SK-N-SH treated with all-trans-retinoic acid at 6 μM for 48 hours (cell line): ENCODE measurements at regions not wholly inside any gene's neighbourhood (a gene's known extent, or its start where the extent isn't known, plus 50 kb on each side); places are given as distances from the start of the nearest gene placed in this dataset.
A peak's percentile ranks its signal among the peaks of the same experiment; 100 is the strongest.

Experiments used
- ATAC-seq: fragments of 200-7000 bp; cut with Tn5 transposase; 3 replicates; pipeline ENCODE4 v1.9.1; 2020; ENCODE audit warnings: mild to moderate bottlenecking, moderate library complexity
- ARNTL ChIP-seq: fragments of 450-650 bp; formaldehyde crosslinking; IDR thresholded peaks from 2 replicates; pipeline ENCODE4 v1.5.0; 2020; ENCODE audit warnings: low read depth, mild to moderate bottlenecking, moderate library complexity, borderline replicate concordance
- BACH2 ChIP-seq: fragments of 250-450 bp; sonication (Bioruptor Pico); IDR thresholded peaks from 2 replicates; pipeline ENCODE4 v1.9.0; 2021; ENCODE audit warnings: mild to moderate bottlenecking, borderline replicate concordance
- CSDC2 ChIP-seq: fragments of 250-450 bp; sonication (Bioruptor Pico); IDR thresholded peaks from 2 replicates; pipeline ENCODE4 v1.5.0; 2020; ENCODE audit warnings: mild to moderate bottlenecking, moderate library complexity
- ESRRG ChIP-seq: fragments of 250-450 bp; sonication (Bioruptor Pico); IDR thresholded peaks from 2 replicates; pipeline ENCODE4 v1.6.1; 2021; ENCODE audit warnings: mild to moderate bottlenecking
- GLIS3 ChIP-seq: fragments of 250-450 bp; sonication (Bioruptor Pico); IDR thresholded peaks from 2 replicates; pipeline ENCODE4 v1.5.0; 2020; ENCODE audit warnings: mild to moderate bottlenecking, moderate library complexity
- ISL1 ChIP-seq: fragments of 250-450 bp; sonication (Bioruptor Pico); IDR thresholded peaks from 2 replicates; pipeline ENCODE4 v2.1.2; 2022; ENCODE audit warnings: mild to moderate bottlenecking, moderate library complexity
- OSR1 ChIP-seq: fragments of 250-450 bp; sonication (Bioruptor Pico); IDR thresholded peaks from 2 replicates; pipeline ENCODE4 v1.8.0; 2022; ENCODE audit warnings: moderate library complexity, mild to moderate bottlenecking, inconsistent platforms
- PPARA ChIP-seq: fragments of 250-450 bp; sonication (Bioruptor Pico); IDR thresholded peaks from 2 replicates; pipeline ENCODE4 v1.5.0; 2020; ENCODE audit warnings: mild to moderate bottlenecking, borderline replicate concordance
- RARB ChIP-seq: fragments of 250-450 bp; sonication (Bioruptor Pico); IDR thresholded peaks from 2 replicates; pipeline ENCODE4 v1.8.0; 2021; ENCODE audit warnings: mild to moderate bottlenecking, moderate library complexity
- SNAI2 ChIP-seq: fragments of 250-450 bp; sonication (Bioruptor Pico); IDR thresholded peaks from 2 replicates; pipeline ENCODE4 v1.5.0; 2020; ENCODE audit warnings: mild to moderate bottlenecking, moderate library complexity
- TCF4 ChIP-seq: fragments of 250-450 bp; sonication (Bioruptor Pico); IDR thresholded peaks from 2 replicates; pipeline ENCODE4 v1.8.0; 2021; ENCODE audit warnings: mild to moderate bottlenecking, moderate library complexity, borderline replicate concordance
- TOX ChIP-seq: fragments of 250-450 bp; sonication (Bioruptor Pico); IDR thresholded peaks from 2 replicates; pipeline ENCODE4 v1.8.0; 2021; ENCODE audit warnings: mild to moderate bottlenecking, moderate library complexity, borderline replicate concordance
- ZC3H10 ChIP-seq: fragments of 250-450 bp; sonication (Bioruptor Pico); IDR thresholded peaks from 2 replicates; pipeline ENCODE4 v1.5.1; 2021; ENCODE audit warnings: mild to moderate bottlenecking, moderate library complexity
- ZFP3 ChIP-seq: fragments of 250-450 bp; sonication (Bioruptor Pico); IDR thresholded peaks from 2 replicates; pipeline ENCODE4 v1.5.0; 2020; ENCODE audit warnings: mild to moderate bottlenecking, moderate library complexity
- ZFP30 ChIP-seq: fragments of 450-650 bp; formaldehyde crosslinking; IDR thresholded peaks from 2 replicates; pipeline ENCODE4 v1.5.0; 2022; ENCODE audit warnings: mild to moderate bottlenecking, moderate library complexity
- ZNF565 ChIP-seq: fragments of 450-650 bp; formaldehyde crosslinking; conservative IDR thresholded peaks from 2 replicates; pipeline ENCODE4 v1.5.0; 2020; ENCODE audit warnings: low read depth, mild to moderate bottlenecking, moderate library complexity
- ZNF70 ChIP-seq: fragments of 450-650 bp; formaldehyde crosslinking; IDR thresholded peaks from 2 replicates; pipeline ENCODE4 v1.5.0; 2020; ENCODE audit warnings: mild to moderate bottlenecking, moderate library complexity
- ZNF8 ChIP-seq: fragments of 450-650 bp; formaldehyde crosslinking; IDR thresholded peaks from 2 replicates; pipeline ENCODE4 v1.5.0; 2020; ENCODE audit warnings: mild to moderate bottlenecking, moderate library complexity
- TF ChIP-seq, protein P1 (sequence below): fragments of 250-450 bp; sonication (Bioruptor Pico); IDR thresholded peaks from 2 replicates; pipeline ENCODE4 v1.5.1; 2020; ENCODE audit warnings: low read depth, mild to moderate bottlenecking, moderate library complexity
- TF ChIP-seq, protein P2 (sequence below): fragments of 250-450 bp; sonication (Bioruptor Pico); IDR thresholded peaks from 2 replicates; pipeline ENCODE4 v1.5.0; 2020; ENCODE audit warnings: mild to moderate bottlenecking, moderate library complexity
- TF ChIP-seq, protein P3 (sequence below): fragments of 250-450 bp; sonication (Bioruptor Pico); IDR thresholded peaks from 2 replicates; pipeline ENCODE4 v1.8.0; 2020; ENCODE audit warnings: mild to moderate bottlenecking, moderate library complexity, borderline replicate concordance
- TF ChIP-seq, protein P4 (sequence below): fragments of 250-450 bp; sonication (Bioruptor Pico); IDR thresholded peaks from 2 replicates; pipeline ENCODE4 v1.8.0; 2021; ENCODE audit warnings: low read depth, mild to moderate bottlenecking, moderate library complexity, borderline replicate concordance
- TF ChIP-seq, protein P5 (sequence below): fragments of 250-450 bp; sonication (Bioruptor Pico); IDR thresholded peaks from 2 replicates; pipeline ENCODE4 v1.5.1; 2021; ENCODE audit warnings: mild to moderate bottlenecking, moderate library complexity

DNA sequence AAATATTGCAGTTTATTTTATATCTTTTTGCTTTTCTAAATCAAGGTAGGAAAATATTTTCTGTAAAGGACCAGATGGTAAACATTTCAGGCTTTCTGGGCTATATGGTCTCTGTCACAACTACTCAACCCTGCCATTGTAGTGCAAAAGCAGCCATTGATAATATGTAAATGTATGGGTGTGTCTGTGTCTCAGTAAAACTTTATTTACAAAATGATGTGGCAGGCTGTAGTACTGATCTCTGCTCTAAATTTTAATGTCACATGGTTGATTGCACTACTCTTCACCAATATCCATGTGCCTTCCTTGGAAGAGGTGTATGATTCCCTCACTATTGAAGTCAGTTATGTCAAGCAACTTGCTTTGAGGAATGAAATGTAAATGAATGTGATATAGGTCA, 175.0 kb downstream of the GOLIM4 start:
- ATAC-seq, result no peak
- TF ChIP-seq ZC3H10 (CRISPR knock-in tag) (no peak), PPARA (CRISPR knock-in tag) (no peak), ZNF70 (CRISPR knock-in tag) (no peak), ZNF8 (CRISPR knock-in tag) (no peak), RARB (CRISPR knock-in tag) (no peak), TCF4 (CRISPR knock-in tag) (no peak)
- TF ChIP-seq, protein P1, sequence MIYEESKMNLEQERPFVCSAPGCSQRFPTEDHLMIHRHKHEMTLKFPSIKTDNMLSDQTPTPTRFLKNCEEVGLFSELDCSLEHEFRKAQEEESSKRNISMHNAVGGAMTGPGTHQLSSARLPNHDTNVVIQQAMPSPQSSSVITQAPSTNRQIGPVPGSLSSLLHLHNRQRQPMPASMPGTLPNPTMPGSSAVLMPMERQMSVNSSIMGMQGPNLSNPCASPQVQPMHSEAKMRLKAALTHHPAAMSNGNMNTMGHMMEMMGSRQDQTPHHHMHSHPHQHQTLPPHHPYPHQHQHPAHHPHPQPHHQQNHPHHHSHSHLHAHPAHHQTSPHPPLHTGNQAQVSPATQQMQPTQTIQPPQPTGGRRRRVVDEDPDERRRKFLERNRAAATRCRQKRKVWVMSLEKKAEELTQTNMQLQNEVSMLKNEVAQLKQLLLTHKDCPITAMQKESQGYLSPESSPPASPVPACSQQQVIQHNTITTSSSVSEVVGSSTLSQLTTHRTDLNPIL (CRISPR knock-in tag), result no peak
- TF ChIP-seq, all 23 proteins: peak for 0

DNA sequence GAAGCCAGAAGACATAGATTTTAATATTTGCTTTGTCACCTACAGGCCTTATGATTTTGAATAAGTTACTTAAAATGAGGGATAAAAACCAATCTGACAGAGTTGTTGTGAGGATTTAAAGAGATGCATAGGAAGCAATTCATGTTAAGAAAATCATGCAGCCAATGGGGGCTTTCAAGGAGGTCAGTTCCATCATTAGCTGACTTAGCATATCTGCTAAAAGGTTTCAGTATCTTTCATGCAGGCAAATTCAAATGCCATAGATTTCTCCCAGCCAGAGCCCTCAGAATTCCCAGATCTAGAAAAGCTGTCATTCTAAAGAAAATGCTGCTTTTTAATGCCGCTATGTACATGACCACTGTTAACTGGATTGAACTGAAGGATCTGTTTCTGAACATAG, 176.1 kb downstream of the GOLIM4 start:
- no peak for TF ChIP-seq PPARA (CRISPR knock-in tag)
- no peak for TF ChIP-seq ZNF8 (CRISPR knock-in tag)
- no peak for TF ChIP-seq CSDC2 (CRISPR knock-in tag)
- TF ChIP-seq, protein P2, sequence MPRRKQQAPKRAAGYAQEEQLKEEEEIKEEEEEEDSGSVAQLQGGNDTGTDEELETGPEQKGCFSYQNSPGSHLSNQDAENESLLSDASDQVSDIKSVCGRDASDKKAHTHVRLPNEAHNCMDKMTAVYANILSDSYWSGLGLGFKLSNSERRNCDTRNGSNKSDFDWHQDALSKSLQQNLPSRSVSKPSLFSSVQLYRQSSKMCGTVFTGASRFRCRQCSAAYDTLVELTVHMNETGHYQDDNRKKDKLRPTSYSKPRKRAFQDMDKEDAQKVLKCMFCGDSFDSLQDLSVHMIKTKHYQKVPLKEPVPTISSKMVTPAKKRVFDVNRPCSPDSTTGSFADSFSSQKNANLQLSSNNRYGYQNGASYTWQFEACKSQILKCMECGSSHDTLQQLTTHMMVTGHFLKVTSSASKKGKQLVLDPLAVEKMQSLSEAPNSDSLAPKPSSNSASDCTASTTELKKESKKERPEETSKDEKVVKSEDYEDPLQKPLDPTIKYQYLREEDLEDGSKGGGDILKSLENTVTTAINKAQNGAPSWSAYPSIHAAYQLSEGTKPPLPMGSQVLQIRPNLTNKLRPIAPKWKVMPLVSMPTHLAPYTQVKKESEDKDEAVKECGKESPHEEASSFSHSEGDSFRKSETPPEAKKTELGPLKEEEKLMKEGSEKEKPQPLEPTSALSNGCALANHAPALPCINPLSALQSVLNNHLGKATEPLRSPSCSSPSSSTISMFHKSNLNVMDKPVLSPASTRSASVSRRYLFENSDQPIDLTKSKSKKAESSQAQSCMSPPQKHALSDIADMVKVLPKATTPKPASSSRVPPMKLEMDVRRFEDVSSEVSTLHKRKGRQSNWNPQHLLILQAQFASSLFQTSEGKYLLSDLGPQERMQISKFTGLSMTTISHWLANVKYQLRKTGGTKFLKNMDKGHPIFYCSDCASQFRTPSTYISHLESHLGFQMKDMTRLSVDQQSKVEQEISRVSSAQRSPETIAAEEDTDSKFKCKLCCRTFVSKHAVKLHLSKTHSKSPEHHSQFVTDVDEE (CRISPR knock-in tag), result no peak
- no peak for TF ChIP-seq ISL1
- no peak for TF ChIP-seq RARB (CRISPR knock-in tag)
- no peak for TF ChIP-seq ZFP3
- TF ChIP-seq ZNF565 (CRISPR knock-in tag), result no peak
- TF ChIP-seq ESRRG (CRISPR knock-in tag), result no peak
- TF ChIP-seq GLIS3 (CRISPR knock-in tag), result no peak
- no peak for TF ChIP-seq BACH2 (CRISPR knock-in tag)
- TF ChIP-seq, protein P3, sequence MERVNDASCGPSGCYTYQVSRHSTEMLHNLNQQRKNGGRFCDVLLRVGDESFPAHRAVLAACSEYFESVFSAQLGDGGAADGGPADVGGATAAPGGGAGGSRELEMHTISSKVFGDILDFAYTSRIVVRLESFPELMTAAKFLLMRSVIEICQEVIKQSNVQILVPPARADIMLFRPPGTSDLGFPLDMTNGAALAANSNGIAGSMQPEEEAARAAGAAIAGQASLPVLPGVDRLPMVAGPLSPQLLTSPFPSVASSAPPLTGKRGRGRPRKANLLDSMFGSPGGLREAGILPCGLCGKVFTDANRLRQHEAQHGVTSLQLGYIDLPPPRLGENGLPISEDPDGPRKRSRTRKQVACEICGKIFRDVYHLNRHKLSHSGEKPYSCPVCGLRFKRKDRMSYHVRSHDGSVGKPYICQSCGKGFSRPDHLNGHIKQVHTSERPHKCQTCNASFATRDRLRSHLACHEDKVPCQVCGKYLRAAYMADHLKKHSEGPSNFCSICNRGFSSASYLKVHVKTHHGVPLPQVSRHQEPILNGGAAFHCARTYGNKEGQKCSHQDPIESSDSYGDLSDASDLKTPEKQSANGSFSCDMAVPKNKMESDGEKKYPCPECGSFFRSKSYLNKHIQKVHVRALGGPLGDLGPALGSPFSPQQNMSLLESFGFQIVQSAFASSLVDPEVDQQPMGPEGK, result no peak
- no peak for TF ChIP-seq TCF4 (CRISPR knock-in tag)
- TF ChIP-seq, protein P4, sequence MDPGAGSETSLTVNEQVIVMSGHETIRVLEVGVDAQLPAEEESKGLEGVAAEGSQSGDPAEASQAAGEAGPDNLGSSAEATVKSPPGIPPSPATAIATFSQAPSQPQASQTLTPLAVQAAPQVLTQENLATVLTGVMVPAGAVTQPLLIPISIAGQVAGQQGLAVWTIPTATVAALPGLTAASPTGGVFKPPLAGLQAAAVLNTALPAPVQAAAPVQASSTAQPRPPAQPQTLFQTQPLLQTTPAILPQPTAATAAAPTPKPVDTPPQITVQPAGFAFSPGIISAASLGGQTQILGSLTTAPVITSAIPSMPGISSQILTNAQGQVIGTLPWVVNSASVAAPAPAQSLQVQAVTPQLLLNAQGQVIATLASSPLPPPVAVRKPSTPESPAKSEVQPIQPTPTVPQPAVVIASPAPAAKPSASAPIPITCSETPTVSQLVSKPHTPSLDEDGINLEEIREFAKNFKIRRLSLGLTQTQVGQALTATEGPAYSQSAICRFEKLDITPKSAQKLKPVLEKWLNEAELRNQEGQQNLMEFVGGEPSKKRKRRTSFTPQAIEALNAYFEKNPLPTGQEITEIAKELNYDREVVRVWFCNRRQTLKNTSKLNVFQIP (CRISPR knock-in tag), result no peak
- TF ChIP-seq SNAI2 (CRISPR knock-in tag), result no peak
- TF ChIP-seq ZFP30 (CRISPR knock-in tag), result no peak
- TF ChIP-seq ARNTL, result no peak
- TF ChIP-seq OSR1 (CRISPR knock-in tag), result no peak
- no peak for TF ChIP-seq TOX (CRISPR knock-in tag)
- TF ChIP-seq, protein P5, sequence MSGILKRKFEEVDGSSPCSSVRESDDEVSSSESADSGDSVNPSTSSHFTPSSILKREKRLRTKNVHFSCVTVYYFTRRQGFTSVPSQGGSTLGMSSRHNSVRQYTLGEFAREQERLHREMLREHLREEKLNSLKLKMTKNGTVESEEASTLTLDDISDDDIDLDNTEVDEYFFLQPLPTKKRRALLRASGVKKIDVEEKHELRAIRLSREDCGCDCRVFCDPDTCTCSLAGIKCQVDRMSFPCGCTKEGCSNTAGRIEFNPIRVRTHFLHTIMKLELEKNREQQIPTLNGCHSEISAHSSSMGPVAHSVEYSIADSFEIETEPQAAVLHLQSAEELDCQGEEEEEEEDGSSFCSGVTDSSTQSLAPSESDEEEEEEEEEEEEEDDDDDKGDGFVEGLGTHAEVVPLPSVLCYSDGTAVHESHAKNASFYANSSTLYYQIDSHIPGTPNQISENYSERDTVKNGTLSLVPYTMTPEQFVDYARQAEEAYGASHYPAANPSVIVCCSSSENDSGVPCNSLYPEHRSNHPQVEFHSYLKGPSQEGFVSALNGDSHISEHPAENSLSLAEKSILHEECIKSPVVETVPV, result no peak
- no peak for ATAC-seq

DNA sequence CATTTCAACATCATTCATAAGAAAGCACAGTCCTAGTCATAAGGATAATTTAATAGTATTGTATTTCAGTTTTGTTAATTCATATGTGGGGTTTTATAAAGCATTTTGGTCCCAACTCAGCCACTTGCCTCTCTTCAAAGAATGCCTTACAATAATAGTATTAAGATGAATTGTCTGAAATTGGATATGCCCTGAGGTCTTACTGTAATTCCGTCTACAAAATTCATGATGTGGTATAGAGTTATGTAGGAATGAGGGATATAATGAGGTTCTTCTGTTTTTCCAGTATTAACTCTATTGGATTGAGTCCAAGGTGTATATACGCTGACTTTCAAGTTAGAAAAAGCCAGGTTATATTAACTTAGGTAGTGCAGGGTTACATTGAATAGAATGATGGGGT, 177.0 kb downstream of the GOLIM4 start:
- TF ChIP-seq ZNF70 (CRISPR knock-in tag) (no peak), CSDC2 (CRISPR knock-in tag) (no peak), ZFP3 (no peak), ZC3H10 (CRISPR knock-in tag) (peak; percentile 88), TOX (CRISPR knock-in tag) (peak; percentile 67; the same call in 1 of the 2 replicates)
- TF ChIP-seq, protein P3, result peak; percentile 44; the same call in 1 of the 2 replicates
- peak; percentile 80 for ATAC-seq
